ENCODE measurements at regions not wholly inside any gene's neighbourhood (a gene's known extent, or its start where the extent isn't known, plus 50 kb on each side); places are given as distances from the start of the nearest gene placed in this dataset.

DNA sequence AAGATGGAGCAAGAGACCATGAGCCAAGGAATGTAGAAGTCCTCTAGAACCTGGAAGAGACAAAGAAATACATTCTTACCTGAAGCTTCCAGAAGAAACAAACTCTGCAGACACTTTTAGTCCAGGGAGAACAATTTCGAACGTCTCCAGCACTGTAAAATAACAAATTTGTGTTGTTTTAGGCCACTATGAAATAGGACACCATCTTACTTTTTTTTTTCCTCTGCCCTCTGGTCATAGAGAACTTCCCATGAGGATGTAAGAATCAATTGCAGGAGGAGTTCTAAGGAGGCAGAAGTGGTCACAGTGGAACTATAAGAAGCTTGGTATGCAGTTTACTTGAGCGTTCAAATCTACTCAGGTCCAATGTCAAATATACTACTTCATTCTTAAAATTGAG lies 1295.9 kb downstream of the ZPLD1 start:
- TF ChIP-seq TOX (CRISPR knock-in tag; IDR thresholded peaks at IDR 0.05; ENCODE audit: borderline replicate concordance) (no peak), BACH2 (CRISPR knock-in tag; IDR thresholded peaks at IDR 0.05; ENCODE audit: borderline replicate concordance) (no peak), ARNTL (CRISPR knock-in tag; IDR thresholded peaks at IDR 0.05; ENCODE audit: borderline replicate concordance, low read depth) (no peak), CSDC2 (CRISPR knock-in tag; IDR thresholded peaks at IDR 0.05) (no peak), ZFP30 (CRISPR knock-in tag; IDR thresholded peaks at IDR 0.05) (no peak)
- TF ChIP-seq, protein P1, sequence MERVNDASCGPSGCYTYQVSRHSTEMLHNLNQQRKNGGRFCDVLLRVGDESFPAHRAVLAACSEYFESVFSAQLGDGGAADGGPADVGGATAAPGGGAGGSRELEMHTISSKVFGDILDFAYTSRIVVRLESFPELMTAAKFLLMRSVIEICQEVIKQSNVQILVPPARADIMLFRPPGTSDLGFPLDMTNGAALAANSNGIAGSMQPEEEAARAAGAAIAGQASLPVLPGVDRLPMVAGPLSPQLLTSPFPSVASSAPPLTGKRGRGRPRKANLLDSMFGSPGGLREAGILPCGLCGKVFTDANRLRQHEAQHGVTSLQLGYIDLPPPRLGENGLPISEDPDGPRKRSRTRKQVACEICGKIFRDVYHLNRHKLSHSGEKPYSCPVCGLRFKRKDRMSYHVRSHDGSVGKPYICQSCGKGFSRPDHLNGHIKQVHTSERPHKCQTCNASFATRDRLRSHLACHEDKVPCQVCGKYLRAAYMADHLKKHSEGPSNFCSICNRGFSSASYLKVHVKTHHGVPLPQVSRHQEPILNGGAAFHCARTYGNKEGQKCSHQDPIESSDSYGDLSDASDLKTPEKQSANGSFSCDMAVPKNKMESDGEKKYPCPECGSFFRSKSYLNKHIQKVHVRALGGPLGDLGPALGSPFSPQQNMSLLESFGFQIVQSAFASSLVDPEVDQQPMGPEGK (CRISPR knock-in tag; IDR thresholded peaks at IDR 0.05; ENCODE audit: borderline replicate concordance) = no peak
- TF ChIP-seq, protein P2, sequence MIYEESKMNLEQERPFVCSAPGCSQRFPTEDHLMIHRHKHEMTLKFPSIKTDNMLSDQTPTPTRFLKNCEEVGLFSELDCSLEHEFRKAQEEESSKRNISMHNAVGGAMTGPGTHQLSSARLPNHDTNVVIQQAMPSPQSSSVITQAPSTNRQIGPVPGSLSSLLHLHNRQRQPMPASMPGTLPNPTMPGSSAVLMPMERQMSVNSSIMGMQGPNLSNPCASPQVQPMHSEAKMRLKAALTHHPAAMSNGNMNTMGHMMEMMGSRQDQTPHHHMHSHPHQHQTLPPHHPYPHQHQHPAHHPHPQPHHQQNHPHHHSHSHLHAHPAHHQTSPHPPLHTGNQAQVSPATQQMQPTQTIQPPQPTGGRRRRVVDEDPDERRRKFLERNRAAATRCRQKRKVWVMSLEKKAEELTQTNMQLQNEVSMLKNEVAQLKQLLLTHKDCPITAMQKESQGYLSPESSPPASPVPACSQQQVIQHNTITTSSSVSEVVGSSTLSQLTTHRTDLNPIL (CRISPR knock-in tag; IDR thresholded peaks at IDR 0.05; ENCODE audit: low read depth) = no peak
- TF ChIP-seq, protein P3, sequence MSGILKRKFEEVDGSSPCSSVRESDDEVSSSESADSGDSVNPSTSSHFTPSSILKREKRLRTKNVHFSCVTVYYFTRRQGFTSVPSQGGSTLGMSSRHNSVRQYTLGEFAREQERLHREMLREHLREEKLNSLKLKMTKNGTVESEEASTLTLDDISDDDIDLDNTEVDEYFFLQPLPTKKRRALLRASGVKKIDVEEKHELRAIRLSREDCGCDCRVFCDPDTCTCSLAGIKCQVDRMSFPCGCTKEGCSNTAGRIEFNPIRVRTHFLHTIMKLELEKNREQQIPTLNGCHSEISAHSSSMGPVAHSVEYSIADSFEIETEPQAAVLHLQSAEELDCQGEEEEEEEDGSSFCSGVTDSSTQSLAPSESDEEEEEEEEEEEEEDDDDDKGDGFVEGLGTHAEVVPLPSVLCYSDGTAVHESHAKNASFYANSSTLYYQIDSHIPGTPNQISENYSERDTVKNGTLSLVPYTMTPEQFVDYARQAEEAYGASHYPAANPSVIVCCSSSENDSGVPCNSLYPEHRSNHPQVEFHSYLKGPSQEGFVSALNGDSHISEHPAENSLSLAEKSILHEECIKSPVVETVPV (CRISPR knock-in tag; IDR thresholded peaks at IDR 0.05) = no peak
